IPS-NIHi11 (cell line): ENCODE measurements at regions not wholly inside any gene's neighbourhood (a gene's known extent, or its start where the extent isn't known, plus 50 kb on each side); places are given as distances from the start of the nearest gene placed in this dataset.
"Not testable (repeated sequence)": the region's sequence is repeated elsewhere in the genome, so short reads cannot be mapped to it uniquely, and the experiment has no call there.

Source experiments
- DNase-seq: peaks from one replicate; pipeline ENCODE4 v3.0.0; 2012; ENCODE audit warnings: mixed read lengths, low spot score

DNA sequence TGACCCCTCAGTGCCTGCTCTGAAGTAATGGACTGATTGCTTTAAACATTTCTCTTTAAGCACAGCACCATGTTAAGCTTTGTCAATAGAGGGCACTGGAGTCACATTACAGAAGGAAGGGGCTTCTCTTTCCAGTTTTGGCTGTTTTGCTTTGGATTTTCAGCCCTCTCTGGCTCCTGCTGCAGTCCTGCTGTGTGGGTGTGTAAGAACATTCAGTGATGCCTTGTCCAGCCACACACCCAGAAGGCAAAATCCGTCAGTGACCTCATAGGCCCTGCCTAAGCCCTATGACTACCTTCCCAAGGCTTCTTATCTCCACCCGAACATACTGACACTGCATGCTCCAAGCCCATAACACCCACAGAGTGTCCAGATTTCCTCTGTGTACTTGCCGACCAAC, 215.3 kb upstream of the CTSO start:
- peak; percentile 33 for DNase-seq

DNA sequence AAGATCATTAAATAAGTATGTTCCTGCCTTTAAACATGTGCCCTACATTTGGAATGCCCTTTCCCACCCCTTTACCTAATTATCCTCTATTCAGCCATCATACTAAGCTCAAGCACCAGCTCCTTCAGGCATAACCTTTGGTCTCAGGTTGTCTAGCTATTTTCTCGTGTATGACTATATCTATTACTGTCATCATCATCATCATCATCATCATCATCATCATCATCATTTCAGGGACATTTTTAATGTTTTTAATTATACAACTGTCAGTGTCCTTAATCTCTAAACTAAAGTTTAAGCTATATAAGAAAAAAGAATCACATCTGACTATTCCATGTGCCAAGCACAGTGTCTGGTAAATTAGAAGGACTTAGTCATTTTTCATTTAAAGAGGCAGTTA, 214.6 kb upstream of the CTSO start:
- no peak for DNase-seq

DNA sequence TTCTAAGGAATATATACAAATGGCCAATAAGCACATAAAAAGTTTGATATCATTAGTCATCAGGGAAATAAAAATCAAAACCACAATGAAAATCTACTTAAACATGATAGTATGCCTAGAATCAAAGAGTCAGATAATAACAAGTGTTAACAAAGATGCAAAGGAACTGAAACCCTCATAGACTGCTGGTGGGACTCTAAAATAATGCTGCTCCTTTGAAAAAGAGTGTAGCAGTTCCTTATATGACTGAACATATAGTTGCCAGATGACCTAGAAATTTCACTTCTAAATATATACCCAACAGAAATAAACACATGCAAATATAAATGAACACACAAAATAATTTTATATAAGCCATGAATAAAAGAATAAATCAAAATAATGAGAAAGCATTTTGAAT, 205.1 kb upstream of the CTSO start:
- DNase-seq, result no peak

DNA sequence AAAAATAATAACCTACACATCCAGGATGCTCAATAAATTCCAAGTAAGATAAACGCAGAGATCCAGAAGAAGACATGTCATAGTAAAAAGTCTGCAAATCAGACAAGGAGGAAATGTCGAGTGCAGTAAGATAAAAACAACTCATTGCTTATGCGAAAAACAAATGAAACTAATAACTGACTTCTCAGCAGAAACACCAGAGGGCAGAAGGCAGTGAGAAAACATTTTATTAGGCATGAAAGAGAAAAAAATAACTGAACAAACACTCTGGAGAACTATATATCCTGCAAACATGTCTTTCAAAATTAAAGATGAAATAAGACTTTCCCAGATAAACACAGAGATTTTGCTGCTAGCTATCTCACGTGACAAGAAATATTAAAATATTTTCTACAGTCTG, 201.3 kb upstream of the CTSO start:
- no peak for DNase-seq

DNA sequence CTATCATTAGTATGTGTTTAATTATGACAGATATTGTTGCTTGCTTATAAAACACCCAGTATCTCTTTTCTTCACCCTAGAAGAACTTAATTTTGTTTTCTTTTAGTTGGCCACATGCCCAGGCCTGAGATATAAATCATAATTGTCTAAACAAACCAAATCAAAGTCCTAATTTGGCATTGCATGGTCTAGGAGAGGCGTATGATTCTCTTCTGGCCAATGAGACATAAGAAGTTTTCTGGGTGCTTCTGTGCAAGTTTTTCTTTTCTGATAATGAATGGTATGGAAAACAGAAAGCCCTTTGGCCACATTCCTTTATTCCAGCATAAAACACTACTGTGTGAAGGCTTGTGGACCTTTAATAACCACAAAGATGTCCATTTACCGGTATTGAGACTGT, 192.9 kb upstream of the CTSO start:
- no peak for DNase-seq

DNA sequence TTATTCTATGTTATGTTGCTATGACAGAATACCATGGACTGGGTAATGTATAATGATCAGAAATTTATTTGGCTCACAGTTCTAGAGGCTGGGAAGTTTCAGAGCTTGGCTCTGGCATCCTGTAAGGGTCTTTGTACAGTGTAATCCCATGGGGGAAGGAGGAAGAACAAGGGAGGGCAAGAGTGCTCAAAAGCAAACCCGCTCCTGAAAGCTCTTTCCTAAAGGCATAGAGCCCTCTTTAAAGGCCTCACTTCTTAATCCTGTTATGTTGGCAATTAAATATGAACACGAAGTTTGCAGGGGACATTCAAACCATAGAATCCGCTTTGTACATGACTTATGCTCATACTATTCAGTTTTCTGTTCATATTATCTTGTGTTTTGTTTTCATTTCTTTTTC, 191.3 kb upstream of the CTSO start:
- DNase-seq, result no peak

DNA sequence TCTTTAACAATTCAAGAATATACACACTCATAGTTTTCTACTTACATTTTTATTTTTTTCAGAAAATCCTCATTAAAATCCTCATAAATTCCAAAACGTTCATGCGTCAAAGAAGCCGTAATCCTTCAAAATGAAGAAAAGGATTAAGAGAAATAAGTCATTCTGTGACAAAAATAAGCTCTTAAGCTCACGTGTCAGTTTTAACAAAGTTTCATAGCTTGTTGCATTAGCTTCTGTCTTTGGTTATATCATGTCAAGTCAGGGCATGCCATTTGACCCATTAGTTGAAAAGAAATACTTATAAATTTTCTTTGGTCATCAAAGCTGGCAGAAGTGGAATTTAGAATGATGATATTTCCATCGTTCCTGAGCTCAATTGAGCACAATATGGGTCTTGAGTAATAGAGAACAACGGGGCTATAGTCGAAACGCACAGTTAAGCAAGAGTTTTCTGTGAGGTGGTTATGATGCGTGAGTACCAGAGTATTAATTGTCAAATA, 185.2 kb upstream of the CTSO start:
- no peak for DNase-seq

DNA sequence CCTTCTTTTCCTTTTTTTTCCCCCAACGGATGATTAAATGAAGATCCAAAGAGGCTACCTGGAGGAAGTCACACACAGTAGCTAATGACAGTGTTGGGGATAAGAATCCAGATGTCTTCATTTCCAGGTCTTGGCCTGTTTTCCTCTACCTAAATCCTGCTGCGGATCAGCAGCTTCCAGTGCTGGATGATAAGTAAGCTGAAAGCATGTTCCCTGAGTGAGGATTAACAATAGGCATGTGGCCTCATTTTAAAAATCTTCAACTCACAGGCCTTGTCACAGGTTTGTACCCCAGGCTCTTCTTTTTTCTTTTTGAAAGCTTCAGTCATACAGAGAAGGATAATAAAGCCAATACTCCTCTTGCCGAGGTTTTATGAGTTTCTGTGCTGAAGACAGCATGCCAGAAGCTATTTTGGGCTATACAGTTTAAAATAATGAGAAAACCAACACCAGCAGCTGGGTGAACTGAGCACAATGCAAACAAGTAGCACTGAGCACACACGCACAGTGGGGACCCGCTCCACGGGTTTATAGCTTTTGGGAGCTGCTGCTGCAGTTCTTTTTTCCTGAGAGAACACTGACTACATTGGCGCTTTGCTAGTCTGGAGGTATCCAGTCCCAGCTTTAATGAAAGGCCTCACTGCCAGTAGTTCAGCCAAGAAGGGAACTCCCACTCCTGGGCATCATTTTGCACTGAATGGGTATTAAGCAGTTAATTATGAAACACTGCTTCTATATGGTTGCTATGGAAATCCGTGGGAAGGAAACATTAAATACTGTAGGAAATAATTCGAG, 184.2 kb upstream of the CTSO start:
- no peak for DNase-seq

DNA sequence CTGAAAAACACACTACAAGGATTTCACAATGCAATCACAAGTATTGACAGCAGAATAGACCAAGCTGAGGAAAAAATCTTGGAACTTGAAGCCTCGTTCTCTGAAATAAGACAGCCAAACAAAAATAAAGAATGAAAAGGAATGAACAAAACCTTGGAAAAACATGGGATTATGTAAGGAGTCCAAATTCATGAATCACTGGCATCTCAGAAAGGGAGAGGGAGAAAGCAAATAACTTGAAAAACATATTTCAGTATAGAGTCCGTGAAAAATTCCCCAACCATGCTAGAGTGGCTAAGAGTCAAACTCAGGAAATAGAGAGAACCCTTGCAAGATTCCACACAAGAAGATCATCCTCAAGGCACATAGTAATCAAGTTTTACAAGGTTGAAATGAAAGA, 178.5 kb upstream of the CTSO start:
- no peak for DNase-seq

DNA sequence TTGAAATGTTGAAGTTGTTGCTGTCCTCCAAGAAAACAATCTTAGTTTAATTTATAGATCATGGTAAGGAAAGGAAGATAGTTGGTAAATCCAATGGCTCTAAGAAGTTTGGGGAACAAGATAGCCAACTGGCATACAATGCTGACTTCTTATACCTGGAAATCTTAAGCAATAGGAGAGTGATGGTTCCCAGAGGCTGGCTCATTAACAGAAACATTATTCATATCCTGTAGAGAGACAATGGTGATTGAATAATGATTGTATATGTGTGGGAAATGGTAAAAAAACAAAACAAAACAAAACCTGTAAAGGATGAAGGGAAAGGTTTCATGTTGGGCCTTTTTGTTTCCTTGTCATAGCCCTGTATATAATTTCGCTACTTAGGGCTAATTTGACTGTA, 174.9 kb upstream of the CTSO start:
- no peak for DNase-seq

DNA sequence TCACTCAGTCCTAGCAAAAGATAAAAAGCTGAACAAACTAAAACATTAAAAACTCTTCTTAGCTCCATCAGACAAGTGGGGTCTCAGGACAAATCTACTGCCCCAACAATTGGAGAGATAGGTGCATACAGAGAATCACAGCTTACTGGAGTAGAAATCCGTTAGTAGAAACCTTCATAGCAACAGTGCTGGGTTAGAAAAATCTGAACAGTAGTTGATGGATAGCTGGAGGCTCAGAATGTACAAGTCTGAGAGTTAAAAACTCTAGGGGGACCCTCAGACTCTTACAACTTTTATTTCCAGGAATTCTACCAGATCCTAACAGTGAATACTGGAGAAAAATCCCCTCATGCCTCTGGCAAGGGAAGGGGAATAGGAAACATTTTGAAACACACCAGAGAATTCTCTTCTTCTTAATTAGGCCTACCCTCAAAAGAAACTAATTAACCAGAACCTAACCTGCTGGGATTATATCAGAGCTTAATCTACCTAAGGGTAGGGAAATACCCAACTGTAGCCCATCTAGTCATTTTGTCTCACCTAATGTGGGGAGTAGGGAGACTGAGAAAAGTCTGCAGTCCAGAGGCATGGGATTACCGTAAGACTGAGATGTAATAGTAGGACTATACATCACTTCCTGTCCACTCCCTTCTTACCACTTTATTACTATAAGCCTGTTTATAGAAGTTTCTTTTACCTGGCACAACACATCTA, 165.0 kb upstream of the CTSO start:
- no peak for DNase-seq

DNA sequence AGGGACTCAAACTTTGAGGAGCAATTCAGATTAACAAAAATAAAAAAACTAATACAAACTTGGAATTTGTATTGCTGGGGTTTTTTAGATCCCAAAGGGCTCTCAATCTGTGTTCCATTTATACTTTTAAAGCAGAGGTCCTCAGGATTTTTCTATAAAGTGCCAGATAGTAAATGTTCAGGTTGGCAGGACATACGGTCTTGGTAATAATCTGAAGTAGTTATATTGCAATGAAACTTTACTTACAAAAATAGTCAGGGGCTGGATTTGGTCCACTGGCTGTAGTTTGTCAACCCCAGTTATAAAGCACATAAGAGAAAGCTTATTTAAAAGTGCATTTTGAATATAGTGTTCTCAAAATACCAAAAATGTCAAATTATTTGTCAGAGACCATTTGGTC, 164.1 kb upstream of the CTSO start:
- DNase-seq, result no peak

DNA sequence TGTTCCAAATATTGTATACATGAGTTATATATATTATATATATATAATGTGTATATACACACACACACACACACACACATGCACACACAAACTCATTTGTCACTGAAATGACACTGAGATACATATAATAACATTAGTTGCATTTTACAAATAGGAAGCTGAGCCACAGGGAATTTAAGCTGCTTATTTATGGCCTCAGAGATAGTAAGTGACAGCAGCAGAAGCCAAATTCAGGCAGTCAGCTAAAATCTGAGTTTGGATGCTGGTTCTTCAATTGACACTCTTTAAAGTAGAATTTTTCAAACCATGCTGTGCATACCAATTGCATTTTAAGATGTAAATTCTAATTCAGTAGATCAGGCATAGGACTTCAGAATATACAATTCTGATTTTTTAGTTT, 163.3 kb upstream of the CTSO start:
- DNase-seq, result no peak

DNA sequence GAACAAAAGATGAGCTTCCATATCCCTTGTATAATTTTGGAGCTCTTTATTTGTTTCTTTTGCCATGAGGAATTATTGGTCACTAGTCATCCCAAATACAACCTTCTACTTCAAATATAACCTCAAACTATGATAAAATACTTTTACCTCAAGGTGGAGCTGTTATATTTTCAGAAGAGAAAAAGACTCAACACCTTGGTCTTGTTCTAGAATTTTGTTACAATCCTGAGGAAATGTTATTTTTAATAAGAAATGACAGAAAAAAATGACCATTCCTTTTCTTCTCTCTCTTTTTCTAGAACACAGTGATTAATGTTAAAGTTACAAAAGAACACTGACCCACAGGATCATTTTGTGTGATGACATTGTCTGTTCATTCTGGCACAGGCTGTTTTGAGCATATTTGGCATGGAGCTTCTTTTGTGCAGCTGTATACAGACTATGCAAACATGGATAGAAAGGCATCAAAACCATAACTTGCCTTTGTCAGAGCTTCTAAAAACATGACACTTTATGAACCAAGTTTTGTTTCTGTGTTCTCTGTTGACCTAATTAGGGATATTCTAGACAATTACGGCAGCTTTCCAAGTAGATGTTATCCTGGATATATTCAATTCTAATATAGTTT, 159.6 kb upstream of the CTSO start:
- DNase-seq, result no peak

DNA sequence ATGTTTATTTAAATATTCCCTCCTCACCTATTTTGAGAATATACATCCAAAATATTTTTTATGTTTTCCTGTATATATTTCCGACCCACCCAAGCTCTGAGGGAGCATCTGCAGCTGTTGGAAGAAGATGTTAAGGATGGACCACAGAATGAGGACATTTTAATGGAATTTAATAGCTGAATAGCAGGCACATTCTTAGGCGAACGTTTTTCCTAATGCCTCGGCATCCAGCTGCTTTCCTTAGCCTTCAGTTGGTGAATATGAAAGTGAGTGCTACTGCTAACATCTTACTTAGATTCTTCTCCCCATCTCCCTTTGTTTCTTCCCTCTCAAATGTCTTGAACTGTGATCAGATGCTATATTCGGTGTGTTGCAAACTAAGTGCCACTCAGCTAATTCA, 158.0 kb upstream of the CTSO start:
- peak; percentile 7 for DNase-seq

DNA sequence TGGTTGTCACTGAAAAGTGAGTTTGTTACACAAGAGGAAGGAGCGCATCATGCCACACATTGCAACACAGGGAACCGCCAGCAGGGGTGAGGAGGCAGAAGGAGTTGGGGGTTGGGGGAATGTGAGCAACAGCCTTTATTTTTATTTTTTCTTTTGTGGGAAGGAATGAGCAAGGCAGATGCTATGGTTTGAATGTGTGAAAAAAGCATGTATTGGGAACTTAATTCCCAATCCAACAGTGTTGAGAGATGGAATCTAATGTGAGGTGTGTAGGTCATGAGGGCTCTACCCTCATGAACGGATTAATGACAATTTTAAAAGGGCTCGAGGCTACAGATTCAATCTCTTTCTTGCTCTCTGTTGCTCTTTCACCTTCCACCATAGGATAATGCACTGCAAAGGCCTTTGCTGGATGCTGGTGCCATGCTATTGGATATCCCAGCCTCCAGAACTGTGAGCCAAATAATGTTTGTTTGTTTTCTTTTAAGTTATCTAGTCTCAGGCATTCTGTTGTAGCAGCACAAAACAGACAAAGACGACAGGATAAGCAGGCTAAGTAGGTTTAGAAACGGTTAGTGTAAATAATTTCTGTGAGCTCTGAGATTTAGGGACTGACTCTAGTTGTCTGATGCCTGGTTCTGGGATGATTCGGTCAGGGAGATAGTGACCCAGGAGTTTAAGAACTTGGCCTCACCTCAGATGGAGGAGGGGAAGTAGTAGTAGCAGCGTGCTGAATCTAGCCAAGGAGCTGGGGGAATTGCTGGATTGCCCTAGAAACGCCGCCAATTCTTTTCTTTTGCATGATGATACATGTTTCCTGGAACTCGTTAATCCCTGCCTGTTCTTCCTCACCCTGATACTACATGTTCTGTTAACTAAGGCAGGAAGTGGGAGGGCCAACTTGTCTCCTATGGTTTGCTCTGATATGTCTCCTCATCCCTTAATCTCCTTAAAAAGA, 156.6 kb upstream of the CTSO start:
- peak; percentile 46 for DNase-seq

DNA sequence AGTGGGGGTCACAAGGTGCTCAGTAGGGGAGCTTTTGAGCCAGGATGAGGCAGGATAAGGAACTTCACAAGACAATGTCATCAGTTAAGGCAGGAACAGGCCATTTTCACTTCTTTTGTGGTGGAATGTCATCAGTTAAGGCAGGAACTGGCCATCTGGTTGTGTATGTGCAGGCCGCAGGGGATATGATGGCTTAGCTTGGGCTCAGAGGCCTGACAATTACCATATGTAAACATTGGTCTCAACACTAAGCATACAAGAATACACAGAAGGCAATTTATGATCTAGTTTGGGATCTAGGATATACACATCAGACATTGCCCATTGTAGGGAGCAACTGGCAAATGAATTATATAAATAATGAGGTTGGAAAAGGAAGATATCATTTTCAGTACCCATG, 155.4 kb upstream of the CTSO start:
- DNase-seq, result not testable (repeated sequence)

DNA sequence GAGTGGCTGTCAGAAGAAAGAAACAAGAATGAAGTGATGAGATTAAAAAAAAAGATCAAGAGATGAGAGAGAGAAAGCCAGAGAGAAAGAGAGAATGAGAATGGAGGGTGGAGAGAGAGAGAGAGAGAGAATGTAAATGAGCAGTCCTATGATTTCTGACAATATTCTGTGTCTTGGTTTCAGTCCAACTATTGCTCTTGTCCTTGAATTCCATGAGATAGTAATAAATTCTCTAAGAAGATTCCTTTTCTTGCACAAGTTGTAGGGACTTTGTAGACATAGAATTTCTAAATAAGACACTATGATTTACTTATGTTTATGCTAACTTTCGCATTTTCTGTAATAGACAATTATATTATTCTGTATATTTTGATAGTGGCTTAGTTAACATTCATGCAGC, 149.6 kb upstream of the CTSO start:
- no peak for DNase-seq

DNA sequence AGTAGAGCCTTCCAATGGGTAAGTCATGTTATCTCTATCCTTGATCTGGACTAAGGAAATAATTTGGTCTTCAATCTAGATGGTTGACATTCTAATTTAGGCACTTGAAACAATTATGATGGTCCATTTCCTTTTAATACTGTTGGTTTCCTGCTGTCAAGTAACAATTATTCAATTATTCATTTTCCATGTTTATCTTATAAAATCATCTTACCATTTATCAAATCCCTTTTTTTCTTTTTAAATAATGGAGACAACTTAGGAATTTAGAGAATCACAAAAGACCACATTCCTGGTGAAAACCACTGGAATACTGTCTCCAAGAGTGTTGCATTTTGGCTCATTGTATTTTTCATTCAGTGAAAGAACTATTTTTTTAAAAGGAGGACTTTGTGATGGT, 148.7 kb upstream of the CTSO start:
- DNase-seq, result no peak

DNA sequence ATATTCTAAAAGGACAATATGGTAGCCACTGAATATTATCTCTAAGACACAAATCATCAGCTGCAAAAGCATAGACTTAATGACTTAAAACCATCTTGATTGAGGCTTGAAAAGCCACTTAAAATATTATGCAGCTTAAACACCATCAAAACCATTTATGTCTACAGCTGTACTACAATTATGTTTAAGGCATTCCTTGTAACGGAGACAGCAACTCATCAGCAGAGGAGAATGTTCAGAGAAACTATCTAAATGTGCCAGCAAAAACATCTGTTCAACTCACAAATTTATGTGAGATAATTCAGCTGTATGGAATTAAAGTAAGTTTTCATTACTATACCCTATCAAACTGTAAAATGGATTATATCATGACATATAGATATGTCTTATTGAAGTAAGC, 147.9 kb upstream of the CTSO start:
- no peak for DNase-seq

DNA sequence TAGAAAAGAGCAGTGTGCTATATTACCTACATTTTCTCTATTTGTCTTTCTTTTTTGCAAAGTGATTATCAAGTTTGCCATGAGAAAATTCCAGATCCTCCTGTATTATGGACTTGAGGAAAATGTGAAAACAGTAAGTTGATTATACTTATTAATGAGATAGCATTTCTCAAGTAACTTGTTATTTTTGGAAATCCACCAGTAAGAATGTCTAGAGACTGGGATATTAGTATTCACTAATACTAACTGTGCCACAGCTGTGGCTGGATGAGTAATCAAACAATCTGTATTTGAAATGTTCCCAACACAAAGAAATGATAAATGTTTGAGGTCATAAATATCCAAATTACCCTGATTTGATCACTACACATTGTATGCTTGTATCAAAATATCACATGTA, 147.0 kb upstream of the CTSO start:
- no peak for DNase-seq

DNA sequence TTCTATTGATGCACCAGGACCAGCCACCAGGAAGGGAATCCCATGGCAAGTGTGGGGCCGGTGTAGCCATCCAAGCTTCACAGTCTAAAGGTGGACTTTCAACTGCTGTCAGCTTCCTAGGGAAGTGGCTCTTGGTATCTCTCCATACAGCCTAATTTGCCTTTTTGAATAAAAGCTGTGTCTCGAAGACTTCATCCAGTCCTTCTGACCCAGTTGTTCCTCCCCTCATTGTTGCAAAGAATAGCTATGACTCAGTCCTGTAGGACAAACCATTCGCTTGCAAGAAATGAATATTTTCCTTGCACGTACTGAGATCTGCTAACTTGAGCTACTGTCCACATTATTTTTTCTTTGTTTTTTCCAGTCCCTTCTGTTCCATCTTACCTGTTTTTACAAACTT, 145.1 kb upstream of the CTSO start:
- DNase-seq, result no peak
